HG03045 (cell line): ENCODE measurements at regions not wholly inside any gene's neighbourhood (a gene's known extent, or its start where the extent isn't known, plus 50 kb on each side); places are given as distances from the start of the nearest gene placed in this dataset.
"Not testable (repeated sequence)": the region's sequence is repeated elsewhere in the genome, so short reads cannot be mapped to it uniquely, and the experiment has no call there.

Experiments
- ATAC-seq: cut with Tn5 transposase; IDR thresholded peaks from one replicate; pipeline ENCODE4 v1.9.1; 2021; ENCODE audit warnings: mild to moderate bottlenecking, moderate library complexity; ENCODE audit not compliant: unreplicated experiment

- no peak for ATAC-seq
Observed at GRCh38 chr10:33795529-33795928, 461.1 kb upstream of the NRP1 start.

GRCh38 chr10:33794460-33794859, 460.0 kb upstream of the NRP1 start:
- ATAC-seq: no peak

DNA sequence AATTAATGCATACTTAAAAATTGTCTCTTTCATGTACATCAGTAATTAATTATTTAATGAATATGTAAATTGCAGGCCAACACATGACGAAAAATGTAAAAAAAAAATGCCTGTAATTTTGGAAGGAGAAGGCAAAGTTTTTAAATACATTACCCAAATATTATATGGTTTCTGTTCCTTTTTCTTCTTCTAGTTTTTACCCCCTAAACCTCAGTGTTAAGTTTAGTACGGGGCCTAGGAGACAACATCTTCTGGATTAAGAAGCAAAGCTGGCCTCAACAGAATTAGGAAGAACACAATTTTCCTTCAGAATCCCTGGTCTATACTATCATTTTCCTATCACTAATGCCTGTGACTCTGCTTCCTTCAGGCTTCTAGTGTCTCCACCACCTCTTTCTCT, 459.3 kb upstream of the NRP1 start:
- no peak for ATAC-seq

- no peak for ATAC-seq
Observed at GRCh38 chr10:33791272-33791660, 456.8 kb upstream of the NRP1 start.

DNA sequence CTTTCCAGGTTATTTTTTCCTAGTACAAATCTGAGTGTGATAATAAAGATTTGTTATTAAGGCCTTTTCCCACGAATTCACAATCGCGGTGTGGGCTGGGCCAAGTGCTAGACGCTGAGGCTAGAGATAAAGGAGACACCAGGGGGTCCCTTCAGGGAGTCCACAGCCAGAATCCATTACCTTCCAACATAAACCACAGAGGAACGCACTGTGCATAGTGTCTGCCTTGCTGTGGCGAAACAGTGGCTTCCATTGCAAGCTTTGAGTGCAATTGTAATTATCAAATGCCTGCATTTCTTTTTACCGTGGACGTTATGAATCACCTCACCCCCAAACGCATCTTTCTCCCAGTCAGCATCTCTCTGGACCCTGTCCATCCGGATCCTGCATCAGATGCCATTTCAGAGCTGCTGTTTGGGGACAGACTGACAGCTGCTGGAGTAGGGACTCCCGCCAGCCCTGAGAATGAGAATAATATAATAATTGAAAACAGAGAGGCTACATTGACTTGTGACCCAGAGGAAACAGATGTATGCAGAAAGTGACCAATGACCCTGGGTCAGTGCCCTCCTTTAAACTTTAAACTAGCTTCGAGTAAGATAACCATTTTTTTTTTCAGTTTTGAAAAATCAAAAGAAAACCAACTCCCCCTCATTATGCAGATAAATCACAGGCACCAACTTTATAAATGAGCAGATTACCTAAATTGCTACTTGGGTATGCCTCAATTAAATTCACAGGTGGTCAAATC, 456.2 kb upstream of the NRP1 start:
- ATAC-seq: no peak

DNA sequence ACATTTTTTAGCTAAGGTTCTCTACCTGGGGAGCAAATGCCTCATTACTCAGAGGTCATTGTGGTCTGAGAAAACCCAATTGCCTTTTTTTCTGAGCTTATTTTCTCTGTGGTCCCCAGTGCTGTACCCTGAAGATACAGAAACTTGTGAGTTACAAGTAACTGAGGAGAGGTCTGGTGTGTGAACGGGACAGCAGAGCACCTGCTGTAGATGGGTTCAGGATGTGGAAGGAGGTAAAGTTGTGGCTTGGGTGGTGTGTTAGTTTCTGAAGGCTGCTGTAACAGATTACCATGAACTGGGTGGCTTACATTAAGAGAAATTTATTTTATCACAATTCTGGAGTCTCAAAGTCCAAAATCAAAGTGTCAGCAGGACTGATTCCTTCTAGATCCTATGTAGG, 449.1 kb upstream of the NRP1 start:
- ATAC-seq: no peak

DNA sequence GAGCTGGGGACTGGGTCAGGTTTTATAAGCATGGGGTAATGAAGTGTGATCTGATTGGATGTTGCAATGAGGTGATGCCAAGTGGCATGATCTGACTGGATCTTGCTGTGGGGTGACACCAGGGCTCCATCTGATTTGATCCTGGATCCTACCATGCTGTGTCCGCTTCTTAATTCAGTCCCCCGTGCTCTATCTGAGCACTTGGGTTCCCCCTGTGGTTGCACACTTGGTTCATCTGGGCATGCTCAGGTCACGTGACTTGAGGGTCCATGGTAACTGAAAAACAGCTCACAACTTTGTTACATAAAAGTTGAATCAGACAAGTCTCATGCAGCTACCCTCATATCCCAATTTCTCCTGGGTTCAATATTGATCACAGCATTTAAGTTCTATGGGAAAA, 448.6 kb upstream of the NRP1 start:
- ATAC-seq: no peak

DNA sequence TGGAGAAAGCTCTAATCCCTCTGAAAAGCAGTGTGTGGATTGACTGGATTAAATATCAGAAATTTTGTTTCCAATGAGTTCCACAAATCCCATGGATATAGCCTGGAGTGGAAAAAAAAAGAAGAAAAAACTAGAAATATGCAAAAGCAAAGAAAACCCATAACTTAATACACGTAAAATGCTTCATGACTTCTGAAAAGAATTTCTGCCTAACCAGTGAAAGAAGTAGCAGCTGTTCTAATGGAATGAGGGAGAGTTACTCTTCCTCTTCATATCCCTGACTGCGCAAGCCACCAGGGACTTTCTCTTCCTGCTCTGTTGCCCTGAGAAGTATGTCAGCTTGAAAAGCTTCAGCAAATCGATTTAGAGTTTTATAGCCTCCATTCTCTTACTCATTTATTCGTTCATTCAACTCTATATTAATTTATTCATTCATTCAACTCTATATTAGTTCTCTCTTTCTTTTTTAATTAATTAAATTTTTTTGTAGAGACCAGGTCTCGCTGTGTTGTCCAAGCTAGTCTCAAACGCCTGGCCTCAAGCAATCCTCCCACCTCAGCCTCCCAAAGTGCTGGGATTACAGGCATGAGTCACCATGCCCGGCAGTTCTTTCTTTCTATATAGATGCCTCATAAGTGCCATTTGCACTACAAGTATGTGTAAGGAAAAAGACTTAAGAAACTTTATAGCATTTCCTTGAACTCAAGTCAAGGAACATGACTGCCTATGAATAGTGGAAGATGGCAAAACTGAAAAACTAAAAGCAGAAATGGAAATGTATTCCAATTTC, 447.3 kb upstream of the NRP1 start:
- no peak for ATAC-seq

DNA sequence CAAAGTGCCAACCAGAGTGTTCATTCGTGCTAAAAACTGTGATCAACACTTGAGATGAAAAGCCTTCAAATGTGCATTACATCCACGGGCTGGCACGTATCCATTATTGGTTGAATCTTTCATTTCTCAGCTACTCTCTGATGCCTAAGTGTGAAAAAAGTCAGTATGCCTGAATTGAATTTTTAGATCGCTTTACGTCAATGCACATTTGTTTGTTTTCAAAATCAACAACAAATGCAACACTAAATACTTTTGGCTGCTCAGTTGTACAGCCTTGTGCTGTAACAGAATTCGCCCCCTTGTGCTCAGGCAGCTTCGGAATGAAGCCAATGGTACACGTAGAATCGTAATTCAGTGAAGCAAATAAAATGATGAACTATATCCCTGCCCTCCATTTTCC, 446.5 kb upstream of the NRP1 start:
- ATAC-seq: no peak

GRCh38 chr10:33777223-33777622, 442.8 kb upstream of the NRP1 start:
- ATAC-seq: no peak

DNA sequence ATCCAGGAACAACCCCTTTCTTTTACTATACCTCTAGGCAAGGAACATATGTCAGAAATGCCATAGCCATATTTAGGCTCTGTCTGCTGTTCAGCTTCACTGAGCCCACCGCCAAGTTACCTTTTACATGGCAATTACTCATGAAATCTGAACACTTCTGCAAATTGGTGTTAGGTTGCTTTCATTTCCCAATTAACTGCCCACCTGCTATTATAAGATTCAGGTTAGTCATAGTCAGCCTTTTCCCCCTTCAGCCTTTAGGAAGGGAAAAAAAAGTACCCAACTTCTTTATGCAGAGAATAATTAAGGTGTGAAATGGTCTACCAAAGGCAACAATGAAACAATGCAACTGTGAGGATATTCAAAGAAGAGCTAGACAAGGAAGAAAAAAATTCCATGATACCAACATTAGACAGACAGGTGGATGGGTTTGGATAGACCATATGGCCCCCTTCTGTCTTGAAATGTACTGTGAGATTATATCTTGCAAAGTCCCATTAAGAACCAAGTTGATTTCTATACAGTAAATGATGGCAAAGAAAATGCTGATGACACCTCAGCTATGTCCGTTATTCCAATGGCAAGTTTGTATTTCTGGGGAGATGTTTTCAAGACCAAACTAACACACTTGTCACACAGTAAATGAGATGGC, 442.1 kb upstream of the NRP1 start:
- ATAC-seq: no peak

DNA sequence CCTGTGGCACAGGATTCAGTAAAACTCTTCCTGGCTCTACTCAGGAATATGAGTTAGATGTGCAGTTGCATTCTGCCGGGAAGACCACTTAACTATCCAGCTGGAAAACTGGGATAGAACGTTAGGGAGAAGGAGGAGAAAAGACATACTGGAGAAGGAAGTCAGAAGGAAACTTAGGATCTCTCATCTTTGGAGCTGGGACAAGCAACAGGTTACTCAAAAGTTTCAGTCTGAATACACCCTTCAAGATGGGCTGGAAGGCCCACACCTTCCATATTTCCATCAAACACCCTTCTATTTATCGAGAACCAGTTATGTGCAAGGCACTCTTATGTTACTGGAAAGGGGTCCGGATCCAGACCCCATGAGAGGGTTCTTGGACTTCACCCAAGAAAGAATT, 440.4 kb upstream of the NRP1 start:
- ATAC-seq: no peak

- no peak for ATAC-seq
Observed at GRCh38 chr10:33773886-33774480, 439.5 kb upstream of the NRP1 start.

DNA sequence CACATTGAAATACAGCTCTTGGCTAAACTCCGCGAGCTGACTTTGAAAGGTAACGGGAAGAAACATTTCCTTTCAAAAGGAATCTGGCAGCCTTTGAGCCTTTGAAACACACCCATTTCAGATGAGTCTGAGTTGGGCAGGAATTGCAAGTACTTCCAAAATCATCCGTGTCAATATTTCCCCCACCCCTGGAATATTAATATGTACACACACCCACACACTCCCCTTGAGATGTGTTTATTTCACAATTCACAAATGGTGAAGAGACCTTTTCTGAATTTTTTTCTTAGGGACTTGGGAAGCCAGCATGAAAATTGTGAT, 438.7 kb upstream of the NRP1 start:
- no peak for ATAC-seq

DNA sequence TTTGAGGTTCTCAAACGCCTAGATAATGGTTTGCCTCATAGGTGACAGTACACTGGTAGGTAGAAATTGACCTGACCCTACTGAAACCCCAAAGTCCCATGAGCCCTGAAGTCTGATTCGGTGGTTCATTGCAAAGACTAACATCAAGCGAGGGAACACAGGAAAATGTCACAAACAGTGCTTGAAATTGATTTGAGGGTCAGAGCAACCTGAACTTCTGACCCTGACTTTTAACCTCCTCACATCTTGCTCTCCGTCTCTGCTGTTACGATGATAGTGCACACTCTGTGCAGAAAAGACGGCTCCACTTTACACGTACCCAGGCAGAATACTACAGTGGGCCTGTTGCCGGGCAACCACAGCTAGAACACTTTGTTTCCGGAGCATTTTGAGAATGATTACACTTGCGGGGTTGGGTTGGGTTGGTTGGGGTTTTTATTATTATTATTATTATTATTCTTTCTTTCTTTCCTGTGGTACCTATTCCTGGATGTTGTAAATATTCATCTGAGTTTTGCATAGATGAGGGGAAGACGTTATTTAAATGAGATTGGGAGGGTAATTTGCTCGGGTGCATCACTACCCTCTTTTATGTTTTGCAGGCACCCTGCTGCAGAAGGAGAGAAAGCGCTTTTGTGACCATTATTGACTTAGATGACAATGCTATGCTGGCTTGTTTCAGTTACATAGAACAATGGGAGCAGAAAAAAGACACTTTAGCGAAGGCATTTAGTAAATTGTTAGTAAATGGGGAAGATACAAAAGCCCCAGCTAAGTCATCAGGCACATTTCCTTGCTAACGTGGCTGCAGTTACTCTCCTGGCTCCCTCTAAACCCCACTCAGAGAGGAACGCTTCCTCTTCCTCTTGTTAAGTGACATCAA, 438.1 kb upstream of the NRP1 start:
- ATAC-seq: no peak

GRCh38 chr10:33771856-33772255, 437.4 kb upstream of the NRP1 start:
- ATAC-seq: not testable (repeated sequence)

DNA sequence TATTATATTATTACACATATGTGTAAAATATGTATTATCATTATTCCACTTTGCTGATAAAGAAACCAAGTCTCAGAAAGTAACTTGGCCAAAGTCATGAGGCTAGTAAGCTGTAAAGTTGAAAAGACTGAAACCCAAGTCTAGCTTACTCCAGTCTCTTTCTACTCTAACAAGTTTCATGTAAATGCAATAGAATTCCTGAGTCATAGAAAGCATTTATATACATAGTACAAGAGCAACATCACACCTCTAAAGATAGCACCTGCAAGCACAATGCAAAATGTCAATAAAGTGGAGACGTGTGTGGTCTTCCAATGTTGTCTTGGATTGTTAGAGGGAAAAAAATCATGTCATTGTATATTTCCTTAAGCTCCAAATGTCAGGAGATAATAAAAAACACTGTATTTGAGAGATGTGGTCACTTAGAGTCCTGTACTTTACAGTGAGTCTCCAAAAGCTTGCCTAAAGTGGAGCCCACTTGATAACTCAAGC, 430.3 kb upstream of the NRP1 start:
- ATAC-seq: no peak

GRCh38 chr10:33760056-33760943, 425.8 kb upstream of the NRP1 start:
- ATAC-seq: no peak

- no peak for ATAC-seq
Observed at GRCh38 chr10:33759191-33759590, 424.7 kb upstream of the NRP1 start.

DNA sequence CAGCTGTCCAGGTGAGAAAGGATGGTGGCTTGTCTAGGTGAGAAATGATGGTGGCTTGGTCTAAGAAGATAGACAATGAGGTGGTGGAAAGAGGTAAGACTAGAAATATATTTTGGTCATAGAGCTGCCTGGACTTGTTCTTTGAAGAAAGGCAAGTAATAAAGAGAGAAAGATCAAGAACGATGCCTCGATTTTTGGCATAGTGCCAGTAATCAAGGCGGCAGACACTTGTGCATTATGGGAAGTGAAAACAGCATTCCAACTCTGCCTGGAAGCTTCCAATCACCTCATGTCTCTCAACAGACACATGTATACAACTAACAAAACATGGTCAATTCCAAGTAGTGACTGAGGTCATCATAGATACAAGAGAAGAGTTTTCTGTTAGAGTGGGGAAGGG, 423.8 kb upstream of the NRP1 start:
- ATAC-seq: no peak
